ENCODE measurements at regions not wholly inside any gene's neighbourhood (a gene's known extent, or its start where the extent isn't known, plus 50 kb on each side); places are given as distances from the start of the nearest gene placed in this dataset.

- peak in 1 of 2 donors; percentile 64 for DNase-seq (ENCODE audit: low read depth in 2 of 2)
Observed at GRCh38 chr13:107580741-107581412, 634.5 kb downstream of the LIG4 start.

- DNase-seq (ENCODE audit: low read depth in 2 of 2), result peak in 1 of 2 donors; percentile 83
Observed at GRCh38 chr13:107576430-107576829, 638.9 kb downstream of the LIG4 start.

DNA sequence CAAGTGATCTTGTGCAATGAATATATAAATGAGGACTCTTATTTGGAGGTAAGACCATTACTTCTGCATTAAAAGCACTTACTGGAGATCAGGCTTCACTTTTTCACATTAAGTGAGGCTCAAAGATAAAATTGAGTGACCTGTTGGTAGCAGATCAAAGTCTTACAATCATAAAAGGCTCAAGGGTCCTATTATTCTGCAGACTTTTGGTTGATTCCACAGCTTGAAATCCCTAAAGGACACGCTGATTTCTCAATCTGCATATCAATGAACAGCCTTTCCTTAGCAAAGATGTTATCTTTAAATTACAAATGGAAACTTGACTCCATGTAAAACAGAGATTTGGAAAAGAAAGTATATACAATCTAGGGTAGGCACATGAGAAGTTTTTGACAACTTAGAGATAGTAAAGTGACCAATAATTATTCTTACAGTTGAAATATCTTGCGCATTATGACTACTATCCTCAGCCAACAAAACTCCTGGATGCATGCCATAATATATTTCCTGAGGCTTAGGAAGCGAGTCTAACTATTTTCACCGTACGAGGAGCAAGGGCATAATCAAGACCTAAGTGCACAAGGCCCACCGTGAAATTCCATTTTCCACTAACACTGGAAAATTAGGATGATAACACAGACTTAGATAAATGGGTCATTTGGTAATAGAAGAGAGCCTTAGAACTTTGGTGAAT is 640.7 kb downstream of the LIG4 start:
- DNase-seq (ENCODE audit: low read depth in 2 of 2), result peak in 1 of 2 donors; percentile 72

GRCh38 chr13:107573184-107573583 is 642.2 kb downstream of the LIG4 start:
- DNase-seq (ENCODE audit: low read depth in 2 of 2), result no peak

GRCh38 chr13:107572156-107572555 is 643.2 kb downstream of the LIG4 start:
- no peak for DNase-seq (ENCODE audit: low read depth in 2 of 2)

GRCh38 chr13:107568181-107568580 is 647.2 kb downstream of the LIG4 start:
- DNase-seq (ENCODE audit: low read depth in 2 of 2), result peak; percentile 19 to 69

- DNase-seq (ENCODE audit: low read depth in 2 of 2), result peak; percentile 11 to 26
Observed at GRCh38 chr13:107563099-107563925, 652.0 kb downstream of the LIG4 start.

DNA sequence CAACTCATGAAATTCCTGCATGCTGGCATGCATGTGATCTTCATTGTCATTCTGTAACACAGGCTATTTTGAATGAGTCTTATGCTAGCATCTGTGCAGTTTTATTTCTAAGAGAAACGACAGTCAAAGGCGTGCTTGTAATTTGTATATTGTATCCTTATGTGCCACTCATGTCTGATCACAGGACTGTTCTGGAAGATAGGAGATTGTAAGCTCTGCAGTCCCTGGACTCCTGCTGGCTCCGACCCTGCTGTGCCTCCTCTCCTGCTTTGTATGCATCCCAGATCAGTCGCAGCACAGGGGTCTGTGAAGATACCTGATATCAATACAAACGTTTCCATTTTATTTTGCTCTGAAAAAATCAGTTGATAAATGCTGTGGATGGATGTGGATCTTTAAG is 653.1 kb downstream of the LIG4 start:
- DNase-seq (ENCODE audit: low read depth in 2 of 2), result no peak

GRCh38 chr13:107554460-107554859 is 660.9 kb downstream of the LIG4 start:
- DNase-seq (ENCODE audit: low read depth in 2 of 2), result no peak

GRCh38 chr13:107553838-107554237 is 661.5 kb downstream of the LIG4 start:
- DNase-seq (ENCODE audit: low read depth in 2 of 2), result no peak

DNA sequence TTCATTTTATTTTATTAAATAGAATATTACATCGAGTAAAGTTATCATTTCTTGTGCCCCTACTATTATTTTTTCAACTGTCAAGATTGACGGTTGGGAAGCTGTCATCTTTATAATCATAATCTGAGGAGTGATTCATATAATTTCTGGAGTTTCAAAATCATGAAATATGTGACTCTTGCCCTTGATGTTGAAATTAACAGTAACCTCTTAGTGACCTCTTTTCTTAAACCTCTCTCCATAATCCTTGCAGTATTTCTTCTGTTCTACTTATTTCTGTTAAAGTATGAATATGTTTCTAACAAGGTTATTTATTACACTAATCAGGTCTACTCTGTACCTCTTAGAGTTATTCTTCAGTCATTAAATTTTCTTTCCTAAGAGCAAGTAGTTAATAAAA is 663.8 kb downstream of the LIG4 start:
- DNase-seq (ENCODE audit: low read depth in 2 of 2), result no peak

DNA sequence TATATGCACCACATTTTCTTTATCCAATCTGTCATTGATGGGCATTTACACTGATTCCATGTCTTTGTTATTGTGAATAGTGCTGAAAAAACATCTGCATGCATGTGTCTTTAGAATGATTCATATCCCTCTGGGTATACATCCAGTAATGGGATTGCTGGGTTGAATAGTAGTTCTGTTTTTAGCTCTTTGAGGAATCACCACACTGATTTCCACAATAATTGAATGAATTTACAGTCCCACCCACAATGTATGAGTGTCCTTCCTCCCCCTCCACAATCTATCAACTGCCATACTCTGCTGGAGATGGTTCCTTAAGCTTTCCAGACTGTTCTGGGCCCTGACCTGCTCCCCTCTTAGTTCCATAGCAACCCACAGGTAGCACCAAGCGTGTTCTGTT is 667.0 kb downstream of the LIG4 start:
- DNase-seq (ENCODE audit: low read depth in 2 of 2), result peak in 1 of 2 donors; percentile 41

GRCh38 chr13:107545946-107546502 is 669.3 kb downstream of the LIG4 start:
- peak in 1 of 2 donors; percentile 73 for DNase-seq (ENCODE audit: low read depth in 2 of 2)

DNA sequence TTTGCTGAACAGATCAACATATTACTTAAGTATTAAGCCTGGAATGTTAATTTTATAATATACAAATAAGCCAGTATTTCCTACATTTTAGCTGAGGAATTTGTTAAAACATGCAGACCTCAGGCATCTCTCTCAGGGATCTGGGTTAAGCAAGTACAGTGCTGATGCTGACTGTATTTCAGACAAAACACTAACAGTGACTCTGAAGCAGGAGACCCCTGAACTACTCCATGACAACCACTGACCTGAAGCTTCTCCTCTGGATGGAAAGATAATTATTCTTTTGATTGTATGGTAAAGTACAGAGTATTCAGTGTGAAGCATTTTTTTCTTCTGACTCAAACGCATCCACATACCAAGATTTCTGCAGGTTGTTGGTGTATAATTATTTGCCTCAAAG is 680.8 kb downstream of the LIG4 start:
- DNase-seq (ENCODE audit: low read depth in 2 of 2), result no peak

GRCh38 chr13:107531816-107532215 is 683.5 kb downstream of the LIG4 start:
- no peak for DNase-seq (ENCODE audit: low read depth in 2 of 2)

DNA sequence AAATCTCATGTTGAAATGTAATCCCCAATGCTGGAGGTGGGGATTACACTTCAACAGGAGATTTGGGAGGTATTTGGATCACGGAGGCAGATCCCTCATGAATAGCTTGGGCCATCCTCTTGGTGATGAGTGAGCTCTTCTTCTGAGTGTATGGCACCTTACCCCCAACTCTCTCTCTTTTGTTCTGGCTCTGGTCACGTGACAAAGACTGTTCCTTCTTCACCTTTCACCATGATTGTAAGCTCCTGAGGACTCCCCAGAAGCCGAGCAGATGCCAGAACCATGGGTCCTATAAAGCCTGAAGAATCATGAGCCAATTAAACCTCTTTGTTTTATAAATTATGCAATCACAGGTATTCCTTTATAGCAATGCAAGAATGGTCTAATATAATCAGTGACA is 684.2 kb downstream of the LIG4 start:
- DNase-seq (ENCODE audit: low read depth in 2 of 2), result no peak

GRCh38 chr13:107529035-107529434 is 686.3 kb downstream of the LIG4 start:
- no peak for DNase-seq (ENCODE audit: low read depth in 2 of 2)

DNA sequence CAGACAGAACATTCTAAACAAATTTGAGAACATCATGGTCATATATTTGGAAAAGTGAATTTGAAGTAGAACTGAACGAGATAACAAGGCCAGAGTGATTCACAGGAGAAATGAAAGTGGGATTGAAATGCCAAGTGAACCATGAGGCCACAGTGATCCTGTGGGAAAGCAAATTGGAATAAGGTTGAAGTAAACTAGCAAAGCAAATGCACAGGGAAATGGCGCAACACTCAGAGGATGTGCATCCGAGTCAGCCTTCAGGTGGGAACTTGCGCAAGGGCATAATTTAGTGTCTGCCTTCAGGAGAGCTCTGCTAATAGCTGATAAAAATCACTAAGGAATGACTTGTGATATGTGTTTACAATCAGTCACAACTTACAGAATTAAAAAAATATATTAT is 696.6 kb downstream of the LIG4 start:
- DNase-seq (ENCODE audit: low read depth in 2 of 2), result no peak

DNA sequence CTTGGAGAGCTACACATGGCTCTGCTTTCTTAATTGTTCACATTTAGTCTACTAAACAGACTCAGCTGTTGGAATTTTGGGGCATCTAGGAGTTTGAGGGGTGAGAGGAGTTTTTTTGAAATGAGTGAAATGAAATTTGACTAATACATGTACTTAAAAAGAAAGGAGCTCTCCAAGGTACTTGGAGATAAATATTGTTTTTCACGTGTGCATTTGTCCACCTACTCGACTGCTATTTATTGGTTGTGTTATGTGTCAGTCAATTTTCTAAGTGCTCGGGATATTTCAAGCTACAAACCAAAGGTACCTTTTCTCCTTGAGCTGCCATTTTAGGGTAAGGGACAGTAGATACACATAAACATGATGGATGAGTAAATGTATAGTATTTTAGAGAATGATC is 697.0 kb downstream of the LIG4 start:
- DNase-seq (ENCODE audit: low read depth in 2 of 2), result peak; percentile 28 to 48

DNA sequence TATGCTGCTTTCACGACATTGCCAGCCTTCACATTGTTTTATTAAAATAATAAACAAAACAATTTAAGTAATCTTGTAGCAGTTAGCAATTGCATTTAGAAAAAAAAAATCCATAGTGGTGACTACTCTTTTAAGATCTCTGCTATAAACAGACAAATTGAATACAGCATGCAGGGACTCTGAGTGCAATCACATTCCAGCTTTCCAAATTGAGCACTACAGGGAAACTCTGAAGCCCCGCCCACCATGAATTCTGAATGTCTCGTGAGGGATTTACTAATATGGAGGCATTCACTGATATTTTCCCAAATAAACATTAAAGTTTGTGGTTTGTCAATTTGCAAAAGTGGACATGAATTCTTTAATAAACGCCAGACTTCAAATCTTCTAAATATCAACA is 698.8 kb downstream of the LIG4 start:
- DNase-seq (ENCODE audit: low read depth in 2 of 2), result no peak

GRCh38 chr13:107512551-107512950 is 702.8 kb downstream of the LIG4 start:
- no peak for DNase-seq (ENCODE audit: low read depth in 2 of 2)

DNA sequence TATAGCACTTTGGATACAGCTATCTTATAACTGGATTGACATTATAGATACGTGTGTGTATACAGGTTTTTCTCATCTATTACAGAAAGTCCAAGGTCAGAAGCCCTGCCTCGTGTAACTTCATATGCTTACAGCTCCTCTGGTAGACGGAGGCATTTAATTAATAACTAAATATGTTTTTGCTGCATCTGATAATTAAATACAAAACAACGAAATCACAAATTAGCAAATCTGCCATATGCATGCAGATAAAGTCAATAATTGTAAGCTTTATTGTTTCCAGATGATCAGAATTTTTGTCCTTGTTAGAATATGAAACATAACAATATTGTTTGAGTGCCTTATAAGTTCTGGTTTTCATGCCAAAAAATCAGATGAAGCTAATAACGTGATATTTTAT is 717.7 kb downstream of the LIG4 start:
- DNase-seq (ENCODE audit: low read depth in 2 of 2), result no peak

Measured in lung microvascular endothelial cell (primary cell).